SK-N-SH (cell line): ENCODE measurements at regions not wholly inside any gene's neighbourhood (a gene's known extent, or its start where the extent isn't known, plus 50 kb on each side); places are given as distances from the start of the nearest gene placed in this dataset.
A peak's percentile ranks its signal among the peaks of the same experiment; 100 is the strongest.
"Not testable (repeated sequence)": the region's sequence is repeated elsewhere in the genome, so short reads cannot be mapped to it uniquely, and the experiment has no call there.

ENCODE experiments used
- CTCF ChIA-PET: fragments of 300-600, 350-600 bp; formaldehyde crosslinking; extraction: SDS; loops from one replicate; lab custom pipeline; 2021; lab: Yijun Ruan, JAX
- POLR2A ChIA-PET: fragments of 350-600 bp; sonication (Branson Sonifier 250); formaldehyde crosslinking; extraction: SDS; loops from one replicate; lab custom pipeline; 2020; ENCODE audit warnings: antibody characterized with exemption, inconsistent platforms; lab: Yijun Ruan, JAX
- DNase-seq: peaks from one replicate; pipeline ENCODE4 v3.0.0; 2012
- H2AFZ ChIP-seq: fragments of 200-600 bp; sonication (generic); 2 replicates; pipeline ENCODE4 v1.8.1; 2016; ENCODE audit warnings: antibody characterized with exemption, mild to moderate bottlenecking, low read depth
- H3F3A ChIP-seq: fragments of 200-600 bp; sonication (generic); replicated peaks from 2 replicates; pipeline ENCODE3; 2016; ENCODE audit warnings: antibody characterized with exemption, mild to moderate bottlenecking; ENCODE audit not compliant: insufficient read depth
- H3K27ac ChIP-seq, 2 experiments: fragments of 200-500 bp in 1 of 2; fragments of 200-600 bp in 1 of 2; sonication (Bioruptor generic) in 1 of 2; sonication (generic), shearing (Covaris generic) in 1 of 2; 2 replicates each; pipeline versions ENCODE4 v1.5.1 to v1.6.1; 2014 to 2016; ENCODE audit warnings: low read depth in 2 of 2, inconsistent platforms in 1 of 2, low read length in 1 of 2, mild to moderate bottlenecking in 1 of 2, mixed read lengths in 1 of 2
- H3K27me3 ChIP-seq: fragments of 200-600 bp; sonication (generic), shearing (Covaris generic); 2 replicates; pipeline ENCODE4 v1.6.1; 2016; ENCODE audit warnings: mixed run types; ENCODE audit not compliant: insufficient read depth
- H3K36me3 ChIP-seq, 2 experiments: fragments of 200-500 bp in 1 of 2; fragments of 200-600 bp in 1 of 2; sonication (Bioruptor generic) in 1 of 2; sonication (generic) in 1 of 2; replicated peaks in 1 of 2; 2 replicates each; pipeline versions ENCODE3 to v1.5.1; 2014 to 2016; ENCODE audit warnings: low read length in 1 of 2, mild to moderate bottlenecking in 1 of 2; ENCODE audit not compliant: insufficient read depth in 2 of 2, control insufficient read depth in 1 of 2
- H3K4me1 ChIP-seq, 2 experiments: fragments of 200-500 bp in 1 of 2; fragments of 200-600 bp in 1 of 2; sonication (Bioruptor generic) in 1 of 2; sonication (generic), shearing (Covaris generic) in 1 of 2; 2 replicates each; pipeline versions ENCODE4 v1.5.1 to v1.6.1; 2014 to 2016; ENCODE audit warnings: low read depth in 1 of 2, low read length in 1 of 2, mixed run types in 1 of 2; ENCODE audit not compliant: insufficient read depth in 2 of 2, control insufficient read depth in 1 of 2
- H3K4me2 ChIP-seq: fragments of 200-600 bp; sonication (generic), shearing (Covaris generic); 2 replicates; pipeline ENCODE4 v1.6.1; 2017; ENCODE audit warnings: mixed run types
- H3K4me3 ChIP-seq, 2 experiments: fragments of 200-500 bp in 1 of 2; fragments of 200-600 bp in 1 of 2; sonication (Bioruptor generic) in 1 of 2; sonication (generic), shearing (Covaris generic) in 1 of 2; 2 replicates each; pipeline versions ENCODE4 v1.5.1 to v1.8.1; 2014 to 2016; ENCODE audit warnings: low read depth in 2 of 2, inconsistent platforms in 1 of 2, low read length in 1 of 2, mild to moderate bottlenecking in 1 of 2, mixed read lengths in 1 of 2, moderate library complexity in 1 of 2
- H3K79me2 ChIP-seq: fragments of 200-600 bp; sonication (generic); 2 replicates; pipeline ENCODE4 v1.8.1; 2017; ENCODE audit warnings: mild to moderate bottlenecking; ENCODE audit not compliant: insufficient read depth
- H3K9ac ChIP-seq: fragments of 200-600 bp; sonication (generic); 2 replicates; pipeline ENCODE4 v1.6.1; 2017; ENCODE audit warnings: mixed run types
- H3K9me2 ChIP-seq: fragments of 200-600 bp; sonication (generic); 2 replicates; pipeline ENCODE4 v1.6.1; 2017; ENCODE audit warnings: mixed run types
- H3K9me3 ChIP-seq: fragments of 200-600 bp; sonication (generic); 2 replicates; pipeline ENCODE4 v1.6.1; 2017; ENCODE audit warnings: mixed run types, mild to moderate bottlenecking, moderate library complexity
- H4K20me1 ChIP-seq: fragments of 200-600 bp; sonication (generic); 2 replicates; pipeline ENCODE4 v1.6.1; 2017; ENCODE audit warnings: mild to moderate bottlenecking, mixed run types; ENCODE audit not compliant: insufficient read depth
- WGBS: methylation state at CpG from one replicate; pipeline ENCODE4 v1.1.6; 2017; ENCODE audit warnings: low lambda C conversion rate; 5-methylcytosine and 5-hydroxymethylcytosine counted together

DNA sequence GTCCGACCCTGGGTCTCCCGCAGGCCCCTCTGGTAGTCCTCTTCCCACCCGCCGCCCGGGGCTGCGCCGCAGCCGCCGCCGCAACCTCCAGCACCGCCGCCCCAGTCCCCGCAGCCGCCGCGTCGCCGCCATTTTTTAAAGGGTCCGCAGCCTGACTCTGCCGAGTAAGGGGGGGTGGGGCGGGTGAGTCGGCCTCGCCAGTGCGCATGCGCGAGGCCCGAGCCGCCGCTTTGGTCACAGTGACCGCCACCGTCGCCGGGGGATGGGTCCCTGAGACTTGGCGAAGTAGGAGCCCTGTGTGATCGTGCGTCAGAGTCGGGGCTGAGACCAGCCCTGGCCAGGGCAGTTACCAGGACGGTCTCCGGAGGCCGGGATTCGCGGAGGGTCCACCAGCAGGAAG is 532.8 kb downstream of the FOXD4L4 start:
- H3K9ac ChIP-seq = peak overlapping the region; percentile 65; the same call in 1 of the 2 replicates
- WGBS = 17% methylated on average over 9 of the region's 42 CpGs
- H3K4me3 ChIP-seq = peak overlapping the region; percentile 39 to 58
- H3F3A ChIP-seq, H3K36me3 ChIP-seq, H4K20me1 ChIP-seq, DNase-seq, H3K27ac ChIP-seq, H3K79me2 ChIP-seq, CTCF ChIA-PET, H3K9me3 ChIP-seq, H3K27me3 ChIP-seq, H3K9me2 ChIP-seq, POLR2A ChIA-PET, H3K4me1 ChIP-seq: not testable (repeated sequence)
- peak overlapping the region; percentile 75 for H3K4me2 ChIP-seq
- peak overlapping the region; percentile 29; the same call in 1 of the 2 replicates for H2AFZ ChIP-seq

DNA sequence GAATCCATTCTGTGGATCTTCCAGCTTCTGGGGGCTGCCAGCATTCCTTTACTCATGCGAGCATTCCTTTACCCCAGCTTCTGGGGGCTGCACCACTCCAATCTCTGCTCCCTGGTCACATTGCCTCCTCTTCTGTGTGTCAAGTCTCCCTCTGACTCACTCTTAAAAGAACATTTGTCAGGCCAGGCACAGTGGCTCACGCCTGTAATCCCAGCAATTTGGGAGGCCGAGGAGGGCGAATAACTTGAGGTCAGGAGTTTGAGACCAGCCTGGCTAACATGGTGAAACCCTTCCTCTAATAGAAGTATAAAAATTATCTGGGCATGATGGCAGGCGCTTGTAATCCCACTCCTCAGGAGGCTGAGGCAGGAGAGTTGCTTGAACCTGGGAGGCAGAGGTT is 541.9 kb downstream of the FOXD4L4 start:
- H3K9me2 ChIP-seq, H3K9ac ChIP-seq, H3K27ac ChIP-seq, H3K4me1 ChIP-seq, H3K27me3 ChIP-seq, DNase-seq, H3K79me2 ChIP-seq, H4K20me1 ChIP-seq, POLR2A ChIA-PET, H3K9me3 ChIP-seq, H3K4me3 ChIP-seq, H3F3A ChIP-seq, H3K4me2 ChIP-seq, H2AFZ ChIP-seq, H3K36me3 ChIP-seq, CTCF ChIA-PET: not testable (repeated sequence)
- 67% methylated on average over 4 of the region's 5 CpGs for WGBS
